ENCODE measurements at regions not wholly inside any gene's neighbourhood (a gene's known extent, or its start where the extent isn't known, plus 50 kb on each side); places are given as distances from the start of the nearest gene placed in this dataset.
A peak's percentile ranks its signal among the peaks of the same experiment; 100 is the strongest.
"Not testable (repeated sequence)": the region's sequence is repeated elsewhere in the genome, so short reads cannot be mapped to it uniquely, and the experiment has no call there.

GRCh38 chr2:100744589-100744988 lies 75.3 kb upstream of the NPAS2 start:
- ATAC-seq (ENCODE audit: low FRiP score) (no peak), DNase-seq (ENCODE audit: low spot score) (no peak)
- TF ChIP-seq, protein P1, sequence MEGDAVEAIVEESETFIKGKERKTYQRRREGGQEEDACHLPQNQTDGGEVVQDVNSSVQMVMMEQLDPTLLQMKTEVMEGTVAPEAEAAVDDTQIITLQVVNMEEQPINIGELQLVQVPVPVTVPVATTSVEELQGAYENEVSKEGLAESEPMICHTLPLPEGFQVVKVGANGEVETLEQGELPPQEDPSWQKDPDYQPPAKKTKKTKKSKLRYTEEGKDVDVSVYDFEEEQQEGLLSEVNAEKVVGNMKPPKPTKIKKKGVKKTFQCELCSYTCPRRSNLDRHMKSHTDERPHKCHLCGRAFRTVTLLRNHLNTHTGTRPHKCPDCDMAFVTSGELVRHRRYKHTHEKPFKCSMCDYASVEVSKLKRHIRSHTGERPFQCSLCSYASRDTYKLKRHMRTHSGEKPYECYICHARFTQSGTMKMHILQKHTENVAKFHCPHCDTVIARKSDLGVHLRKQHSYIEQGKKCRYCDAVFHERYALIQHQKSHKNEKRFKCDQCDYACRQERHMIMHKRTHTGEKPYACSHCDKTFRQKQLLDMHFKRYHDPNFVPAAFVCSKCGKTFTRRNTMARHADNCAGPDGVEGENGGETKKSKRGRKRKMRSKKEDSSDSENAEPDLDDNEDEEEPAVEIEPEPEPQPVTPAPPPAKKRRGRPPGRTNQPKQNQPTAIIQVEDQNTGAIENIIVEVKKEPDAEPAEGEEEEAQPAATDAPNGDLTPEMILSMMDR (IDR thresholded peaks at IDR 0.05) = no peak

DNA sequence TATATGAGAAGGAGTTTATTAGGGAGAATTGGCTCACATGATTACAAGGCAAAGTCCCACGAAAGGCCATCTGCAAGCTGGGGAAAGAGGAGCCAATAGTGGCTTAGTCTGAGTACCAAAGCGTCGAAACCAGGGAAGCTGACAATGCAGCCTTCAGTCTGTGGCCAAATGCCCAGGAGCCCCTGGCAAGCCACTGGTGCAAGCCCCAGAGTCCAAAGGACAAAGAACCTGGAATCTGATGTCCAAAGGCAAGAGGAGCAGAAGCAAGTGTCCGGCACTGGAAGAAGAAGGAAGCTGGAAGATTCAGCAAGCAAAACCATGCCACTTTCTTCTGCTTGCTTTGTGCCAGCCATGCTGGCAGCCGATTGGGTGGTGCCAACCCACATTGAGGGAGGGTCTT lies 74.3 kb upstream of the NPAS2 start:
- TF ChIP-seq, protein P1 (IDR thresholded peaks at IDR 0.05) = no peak
- DNase-seq (ENCODE audit: low spot score) (no peak), ATAC-seq (ENCODE audit: low FRiP score) (no peak)

DNA sequence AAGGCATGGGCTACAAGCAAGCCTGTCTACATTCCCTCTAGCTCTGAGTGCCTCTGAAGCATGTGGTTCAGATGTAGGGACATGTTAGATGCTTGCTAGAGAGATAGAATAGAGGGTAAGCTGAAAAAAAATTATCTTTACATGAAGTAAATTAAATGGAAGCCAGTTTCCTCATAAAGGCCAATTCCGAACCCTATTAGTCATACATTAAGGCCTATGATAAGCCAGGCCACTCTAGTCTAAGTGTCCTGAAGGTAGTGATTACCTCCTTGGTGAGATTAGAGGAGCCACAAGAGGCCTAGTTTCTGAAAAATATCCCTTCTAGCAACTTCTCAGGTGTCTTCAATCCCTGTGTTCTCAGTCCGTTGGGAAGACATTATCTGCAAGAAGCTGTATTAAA lies 72.4 kb upstream of the NPAS2 start:
- DNase-seq (ENCODE audit: low spot score) (no peak), ATAC-seq (ENCODE audit: low FRiP score) (no peak)
- TF ChIP-seq, protein P1 (IDR thresholded peaks at IDR 0.05) = no peak

DNA sequence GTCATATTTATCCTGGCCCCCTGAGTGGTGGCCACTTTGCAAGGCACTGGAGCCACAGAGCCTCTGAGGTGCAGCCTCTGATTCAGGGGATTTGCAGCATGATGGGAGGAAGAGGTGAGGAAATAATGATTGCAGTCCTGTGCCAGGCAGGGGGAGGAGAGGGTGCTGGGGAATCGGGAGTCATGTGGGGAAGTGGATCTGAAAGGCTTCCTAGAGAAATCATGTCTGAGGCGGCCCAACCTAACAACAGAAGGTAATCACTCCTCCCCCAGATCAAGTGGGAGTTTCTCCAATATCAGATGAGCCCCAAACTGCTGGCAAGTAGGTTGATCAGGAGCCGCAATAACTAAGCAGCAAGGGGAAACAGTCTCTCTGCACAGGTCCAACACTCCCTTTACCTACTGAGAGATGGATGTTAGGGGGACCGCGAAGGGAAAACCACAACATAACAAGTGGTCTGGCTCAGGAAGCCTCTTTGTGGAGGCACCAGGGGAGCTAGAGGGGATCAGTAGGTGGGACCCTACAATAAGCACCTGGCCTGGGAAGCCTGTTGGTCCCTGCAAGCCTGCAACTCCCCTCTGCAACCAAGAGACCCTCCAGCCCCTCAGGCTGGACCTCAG lies 71.8 kb upstream of the NPAS2 start:
- ATAC-seq (ENCODE audit: low FRiP score) (peak; percentile 26), DNase-seq (ENCODE audit: low spot score) (no peak)
- TF ChIP-seq, protein P1 (IDR thresholded peaks at IDR 0.05) = no peak

GRCh38 chr2:100748673-100749072 lies 71.3 kb upstream of the NPAS2 start:
- ATAC-seq (ENCODE audit: low FRiP score) (no peak), DNase-seq (ENCODE audit: low spot score) (no peak)
- TF ChIP-seq, protein P1 (IDR thresholded peaks at IDR 0.05) = no peak

DNA sequence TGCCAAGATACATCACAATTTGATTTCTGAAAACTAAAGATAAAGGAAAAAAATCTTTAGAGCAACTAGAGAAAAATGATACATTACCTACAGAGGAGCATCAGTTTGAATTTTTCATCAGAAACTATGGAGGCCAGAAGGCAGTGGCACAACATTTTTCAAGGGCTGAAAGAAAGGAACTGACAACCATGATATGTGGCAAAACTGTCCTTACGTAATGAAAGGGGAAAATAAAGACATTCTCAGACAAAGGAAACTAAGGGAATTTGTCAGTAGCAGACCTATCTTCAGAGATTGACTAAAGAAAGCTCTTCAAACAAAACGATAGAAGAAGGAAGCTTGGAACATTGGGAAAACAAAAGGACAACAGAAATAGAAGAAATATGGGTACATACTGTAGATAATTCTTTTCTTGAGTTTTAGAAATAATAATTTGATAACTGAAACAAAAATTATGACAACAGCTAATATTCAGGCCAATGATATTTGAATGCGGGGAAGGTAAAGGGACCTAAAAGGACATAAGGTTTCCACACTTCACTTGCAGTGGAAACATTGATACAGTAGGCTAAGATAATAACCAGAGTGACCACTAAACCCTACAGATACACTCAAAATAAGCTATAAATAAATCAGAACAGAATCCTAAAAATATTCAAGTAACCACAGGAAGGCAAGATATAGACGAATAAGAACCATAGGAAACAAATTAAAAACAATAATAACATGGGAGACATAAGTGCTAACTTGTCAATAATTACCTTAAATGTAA lies 70.0 kb upstream of the NPAS2 start:
- ATAC-seq (ENCODE audit: low FRiP score) = no peak
- TF ChIP-seq, protein P1 (IDR thresholded peaks at IDR 0.05) = no peak
- no peak for DNase-seq (ENCODE audit: low spot score)

GRCh38 chr2:100751871-100752625 lies 67.9 kb upstream of the NPAS2 start:
- DNase-seq (ENCODE audit: low spot score) = not testable (repeated sequence)

More at GRCh38 chr2:100751871-100752625, 67.9 kb upstream of the NPAS2 start:
- ATAC-seq (ENCODE audit: low FRiP score) = not testable (repeated sequence)
